Skin of body (tissue), 1 donor: ENCODE measurements at regions not wholly inside any gene's neighbourhood (a gene's known extent, or its start where the extent isn't known, plus 50 kb on each side); places are given as distances from the start of the nearest gene placed in this dataset.

Experiments used
- DNase-seq: peaks from one replicate; lab custom pipeline; 2025; lab: John Stamatoyannopoulos, UW

DNA sequence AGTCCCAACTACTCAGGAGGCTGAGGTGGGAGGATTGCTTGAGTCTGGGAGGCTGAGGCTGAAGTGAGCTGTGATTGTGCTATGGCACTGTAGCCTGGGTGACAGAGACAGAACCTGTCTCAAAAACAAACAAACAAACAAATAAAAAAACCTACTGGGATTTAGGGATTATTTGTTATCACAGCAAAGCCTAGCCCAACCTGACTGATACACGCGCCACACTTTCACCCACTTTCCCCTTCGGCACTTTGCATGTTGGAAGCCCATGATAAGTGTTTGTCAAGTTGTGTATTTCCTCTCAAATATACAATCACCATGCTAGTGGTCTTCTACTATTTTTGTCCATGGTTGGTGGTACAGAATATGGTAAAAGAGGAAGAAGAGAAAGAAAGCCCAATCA is 50.5 kb upstream of the STC2 start:
- DNase-seq = no peak
